H9 (cell line): ENCODE measurements at regions not wholly inside any gene's neighbourhood (a gene's known extent, or its start where the extent isn't known, plus 50 kb on each side); places are given as distances from the start of the nearest gene placed in this dataset.

ENCODE experiments used
- DNase-seq: peaks from one replicate; pipeline ENCODE4 v3.0.0-alpha.2; 2017
- H2AFZ ChIP-seq: one replicate; pipeline ENCODE4 v1.6.1; 2013; ENCODE audit warnings: mild to moderate bottlenecking, low read length, control low read depth, moderate library complexity
- H2AK5ac ChIP-seq: 2 replicates; pipeline ENCODE4 v1.6.1; 2013; ENCODE audit warnings: low read length, control low read depth, mixed read lengths; ENCODE audit not compliant: insufficient read length
- H2BK120ac ChIP-seq: one replicate; pipeline ENCODE4 v1.6.1; 2013; ENCODE audit warnings: low read depth, mild to moderate bottlenecking, low read length, control low read depth, inconsistent platforms; ENCODE audit not compliant: poor library complexity, severe bottlenecking
- H2BK12ac ChIP-seq: 2 replicates; pipeline ENCODE4 v1.6.1; 2013; ENCODE audit warnings: low read length, control low read depth, mixed read lengths, low read depth; ENCODE audit not compliant: insufficient read length
- H2BK15ac ChIP-seq: 2 replicates; pipeline ENCODE4 v1.6.1; 2013; ENCODE audit warnings: low read depth, low read length, control low read depth
- H2BK20ac ChIP-seq: one replicate; pipeline ENCODE4 v1.6.1; 2013; ENCODE audit warnings: low read depth, mild to moderate bottlenecking, low read length, control low read depth, inconsistent platforms; ENCODE audit not compliant: poor library complexity, severe bottlenecking
- H2BK5ac ChIP-seq: 2 replicates; pipeline ENCODE4 v1.6.1; 2013; ENCODE audit warnings: low read length, control low read depth, mixed read lengths; ENCODE audit not compliant: insufficient read length
- H3K14ac ChIP-seq: 2 replicates; pipeline ENCODE4 v1.6.1; 2013; ENCODE audit warnings: low read length, control low read depth; ENCODE audit not compliant: insufficient read depth
- H3K18ac ChIP-seq: 2 replicates; pipeline ENCODE4 v1.6.1; 2013; ENCODE audit warnings: low read depth, mild to moderate bottlenecking, mixed read lengths, low read length, control low read depth; ENCODE audit not compliant: insufficient read length
- H3K23ac ChIP-seq: 2 replicates; pipeline ENCODE4 v1.6.1; 2013; ENCODE audit warnings: low read length, control low read depth, mixed read lengths, low read depth; ENCODE audit not compliant: insufficient read length
- H3K23me2 ChIP-seq: 2 replicates; pipeline ENCODE4 v1.6.1; 2013; ENCODE audit warnings: low read depth, mild to moderate bottlenecking, mixed read lengths, low read length, control low read depth; ENCODE audit not compliant: insufficient read length, poor library complexity, severe bottlenecking
- H3K27ac ChIP-seq: 2 replicates; pipeline ENCODE4 v1.5.1; 2013; ENCODE audit warnings: low read length, control low read depth, mixed read lengths, low read depth; ENCODE audit not compliant: insufficient read length
- H3K27me3 ChIP-seq: 2 replicates; pipeline ENCODE4 v1.6.1; 2013; ENCODE audit warnings: low read length, control low read depth, inconsistent platforms; ENCODE audit not compliant: insufficient read depth
- H3K4ac ChIP-seq: 2 replicates; pipeline ENCODE4 v1.6.1; 2013; ENCODE audit warnings: low read depth, mild to moderate bottlenecking, control low read depth, inconsistent platforms, low read length, moderate library complexity
- H3K4me1 ChIP-seq: 2 replicates; pipeline ENCODE4 v1.6.1; 2013; ENCODE audit warnings: low read length, control low read depth, inconsistent platforms; ENCODE audit not compliant: insufficient read depth
- H3K4me2 ChIP-seq: 2 replicates; pipeline ENCODE4 v1.6.1; 2013; ENCODE audit warnings: low read length, control low read depth, mixed read lengths; ENCODE audit not compliant: insufficient read length, insufficient read depth
- H3K56ac ChIP-seq: 2 replicates; pipeline ENCODE4 v1.6.1; 2013; ENCODE audit warnings: low read depth, mild to moderate bottlenecking, mixed read lengths, low read length, control low read depth; ENCODE audit not compliant: insufficient read length
- H3K79me1 ChIP-seq: 2 replicates; pipeline ENCODE4 v1.6.1; 2013; ENCODE audit warnings: low read depth, mild to moderate bottlenecking, moderate library complexity, low read length, control low read depth, inconsistent platforms; ENCODE audit not compliant: insufficient read depth, poor library complexity, severe bottlenecking
- H3K79me2 ChIP-seq: 2 replicates; pipeline ENCODE4 v1.6.1; 2013; ENCODE audit warnings: low read length, control low read depth, inconsistent platforms; ENCODE audit not compliant: insufficient read depth
- H3K9ac ChIP-seq: 2 replicates; pipeline ENCODE4 v1.6.1; 2013; ENCODE audit warnings: low read length, control low read depth, mixed read lengths; ENCODE audit not compliant: insufficient read length; ENCODE audit errors: extremely low read depth
- H3K9me3 ChIP-seq: one replicate; pipeline ENCODE4 v1.6.1; 2013; ENCODE audit warnings: low read depth, low read length, inconsistent platforms; ENCODE audit not compliant: control insufficient read depth
- H3T11ph ChIP-seq: one replicate; pipeline ENCODE4 v1.6.1; 2013; ENCODE audit warnings: mild to moderate bottlenecking, low read length, control low read depth, inconsistent platforms
- H4K20me1 ChIP-seq: one replicate; pipeline ENCODE4 v1.6.1; 2013; ENCODE audit not compliant: control insufficient read depth, insufficient read length, insufficient read depth
- H4K5ac ChIP-seq: 2 replicates; pipeline ENCODE4 v1.6.1; 2013; ENCODE audit warnings: low read depth, mild to moderate bottlenecking, mixed read lengths, low read length, control low read depth; ENCODE audit not compliant: insufficient read length
- H4K8ac ChIP-seq: replicated peaks from 2 replicates; pipeline ENCODE4 v1.6.1; 2013; ENCODE audit warnings: low read length, control low read depth, mixed read lengths, low read depth; ENCODE audit not compliant: insufficient read length
- H4K91ac ChIP-seq: 2 replicates; pipeline ENCODE4 v1.6.1; 2013; ENCODE audit warnings: low read depth, mild to moderate bottlenecking, moderate library complexity, mixed read lengths, low read length, control low read depth; ENCODE audit not compliant: insufficient read length
- H3K27ac Mint-ChIP-seq, 3 experiments: 2 replicates in 2 of 3; 3 replicates in 1 of 3; pipeline ENCODE4 v1.8.0; 2020 to 2021; ENCODE audit warnings: mixed read lengths in 3 of 3, mild to moderate bottlenecking in 1 of 3, moderate library complexity in 1 of 3
- H3K27me3 Mint-ChIP-seq: 2 replicates; pipeline ENCODE4 v1.8.0; 2021; ENCODE audit warnings: low read depth, mild to moderate bottlenecking, moderate library complexity, mixed read lengths
- H3K36me3 Mint-ChIP-seq, 3 experiments: 2 replicates in 2 of 3; 3 replicates in 1 of 3; pipeline ENCODE4 v1.8.0; 2020 to 2021; ENCODE audit warnings: low read depth in 3 of 3, mixed read lengths in 3 of 3; ENCODE audit not compliant: insufficient read depth in 1 of 3
- H3K4me1 Mint-ChIP-seq, 2 experiments: 2 replicates each; pipeline ENCODE4 v1.8.0; 2020; ENCODE audit warnings: mixed read lengths in 2 of 2
- H3K4me3 Mint-ChIP-seq, 2 experiments: 2 replicates in 1 of 2; 3 replicates in 1 of 2; pipeline ENCODE4 v1.8.0; 2020 to 2021; ENCODE audit warnings: mild to moderate bottlenecking in 2 of 2, mixed read lengths in 2 of 2, moderate library complexity in 1 of 2
- H3K9me3 Mint-ChIP-seq, 2 experiments: 2 replicates in 1 of 2; 3 replicates in 1 of 2; pipeline ENCODE4 v1.8.0; 2020; ENCODE audit warnings: mild to moderate bottlenecking in 2 of 2, mixed read lengths in 2 of 2, moderate library complexity in 1 of 2
- WGBS: extraction: QIAGEN DNeasy Blood & Tissue Kit; methylation state at CpG from one replicate; pipeline ENCODE4 v1.1.7; 2013; ENCODE audit warnings: missing lambda C conversion rate, low lambda C conversion rate, mixed read lengths; ENCODE audit not compliant: insufficient read length; ENCODE audit errors: extremely low coverage; 5-methylcytosine and 5-hydroxymethylcytosine counted together
- TF ChIP-seq, protein P1 (sequence below): fragments of 200-600 bp; sonication (generic); conservative IDR thresholded peaks from 3 replicates; pipeline ENCODE4 v1.8.0; 2021; ENCODE audit warnings: antibody characterized with exemption, mild to moderate bottlenecking

DNA sequence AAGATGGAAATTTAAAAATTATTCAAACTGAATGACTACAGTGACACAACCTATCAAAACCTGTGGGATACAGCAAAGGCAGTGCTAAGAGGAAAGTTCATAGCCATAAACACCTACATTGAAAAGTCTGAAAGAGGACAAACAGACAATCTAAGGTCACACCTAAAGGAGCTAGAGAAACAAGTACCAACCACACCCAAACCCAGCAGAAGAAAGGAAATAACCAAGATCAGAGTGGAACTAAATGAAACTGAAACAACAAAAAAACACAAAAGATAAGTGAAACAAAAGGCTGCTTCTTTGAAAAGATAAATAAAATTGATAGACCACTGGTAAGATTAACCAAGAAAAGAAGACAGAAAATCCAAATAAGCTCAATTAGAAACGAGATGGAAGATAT lies 247.2 kb upstream of the ZNF804A start:
- H3K27me3 ChIP-seq, result no peaks in the 10 kb centered on the region
- H3K27ac ChIP-seq, result no peak overlapping the region
- no peaks in the 10 kb centered on the region for H3K79me1 ChIP-seq
- no peak overlapping the region for H2AFZ ChIP-seq
- TF ChIP-seq, protein P1, sequence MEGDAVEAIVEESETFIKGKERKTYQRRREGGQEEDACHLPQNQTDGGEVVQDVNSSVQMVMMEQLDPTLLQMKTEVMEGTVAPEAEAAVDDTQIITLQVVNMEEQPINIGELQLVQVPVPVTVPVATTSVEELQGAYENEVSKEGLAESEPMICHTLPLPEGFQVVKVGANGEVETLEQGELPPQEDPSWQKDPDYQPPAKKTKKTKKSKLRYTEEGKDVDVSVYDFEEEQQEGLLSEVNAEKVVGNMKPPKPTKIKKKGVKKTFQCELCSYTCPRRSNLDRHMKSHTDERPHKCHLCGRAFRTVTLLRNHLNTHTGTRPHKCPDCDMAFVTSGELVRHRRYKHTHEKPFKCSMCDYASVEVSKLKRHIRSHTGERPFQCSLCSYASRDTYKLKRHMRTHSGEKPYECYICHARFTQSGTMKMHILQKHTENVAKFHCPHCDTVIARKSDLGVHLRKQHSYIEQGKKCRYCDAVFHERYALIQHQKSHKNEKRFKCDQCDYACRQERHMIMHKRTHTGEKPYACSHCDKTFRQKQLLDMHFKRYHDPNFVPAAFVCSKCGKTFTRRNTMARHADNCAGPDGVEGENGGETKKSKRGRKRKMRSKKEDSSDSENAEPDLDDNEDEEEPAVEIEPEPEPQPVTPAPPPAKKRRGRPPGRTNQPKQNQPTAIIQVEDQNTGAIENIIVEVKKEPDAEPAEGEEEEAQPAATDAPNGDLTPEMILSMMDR, result no peak
- no peak overlapping the region for H2BK20ac ChIP-seq
- Mint-ChIP-seq H3K4me1 (no peaks in the 10 kb centered on the region), H3K36me3 (no peaks in the 10 kb centered on the region), H3K9me3 (no peaks in the 10 kb centered on the region; a peak in 1 of 5 replicates), H3K27me3 (peaks cover 8% of the 10 kb centered on the region), H3K27ac (no peak overlapping the region), H3K4me3 (no peak overlapping the region)
- H4K5ac ChIP-seq, result no peak overlapping the region
- no peak overlapping the region for H4K8ac ChIP-seq
- H3K9ac ChIP-seq, result no peak overlapping the region
- no peak overlapping the region for H3K4me2 ChIP-seq
- H3K23ac ChIP-seq, result no peak overlapping the region
- H2BK12ac ChIP-seq, result no peak overlapping the region
- no peak overlapping the region for H4K91ac ChIP-seq
- H3K79me2 ChIP-seq, result no peaks in the 10 kb centered on the region
- no peak overlapping the region for H2AK5ac ChIP-seq
- no peak overlapping the region for H3K4ac ChIP-seq
- H3T11ph ChIP-seq, result no peak overlapping the region
- H3K56ac ChIP-seq, result no peak overlapping the region
- no peak overlapping the region for H2BK15ac ChIP-seq
- no peak overlapping the region for H2BK5ac ChIP-seq
- H2BK120ac ChIP-seq, result no peak overlapping the region
- H3K4me1 ChIP-seq, result no peaks in the 10 kb centered on the region
- H4K20me1 ChIP-seq, result no peaks in the 10 kb centered on the region
- H3K18ac ChIP-seq, result no peak overlapping the region
- no peaks in the 10 kb centered on the region for H3K9me3 ChIP-seq
- H3K14ac ChIP-seq, result no peak overlapping the region
- no peaks in the 10 kb centered on the region for H3K23me2 ChIP-seq
- DNase-seq, result no peak
- no CpG with 5 or more reads among the region's 1 CpG for WGBS
